GM21360 (cell line): ENCODE measurements at regions not wholly inside any gene's neighbourhood (a gene's known extent, or its start where the extent isn't known, plus 50 kb on each side); places are given as distances from the start of the nearest gene placed in this dataset.
A peak's percentile ranks its signal among the peaks of the same experiment; 100 is the strongest.

Experiments used
- ATAC-seq: cut with Tn5 transposase; IDR thresholded peaks from one replicate; pipeline ENCODE4 v1.9.1; 2021; ENCODE audit warnings: mild to moderate bottlenecking, moderate library complexity; ENCODE audit not compliant: unreplicated experiment

DNA sequence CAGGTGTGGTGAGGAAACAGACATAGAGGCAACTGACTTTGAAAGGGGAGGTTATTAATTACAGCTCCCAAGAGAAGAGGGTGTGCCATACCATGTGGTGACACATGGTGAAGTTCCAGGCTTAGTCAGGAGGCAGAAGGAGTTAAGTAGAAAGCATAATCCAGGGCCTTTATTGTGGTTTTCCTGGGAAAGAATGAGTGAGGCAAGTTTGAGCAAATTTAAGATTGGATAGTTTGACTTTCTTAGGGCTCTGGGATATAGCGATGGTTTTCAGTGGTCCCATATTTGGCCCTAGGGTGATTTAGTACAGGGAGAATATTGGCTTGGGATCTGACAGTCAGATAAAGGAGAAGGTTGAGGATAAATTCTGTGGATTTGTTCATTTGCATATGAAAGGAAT, 495.9 kb upstream of the FSTL5 start:
- no peak for ATAC-seq

DNA sequence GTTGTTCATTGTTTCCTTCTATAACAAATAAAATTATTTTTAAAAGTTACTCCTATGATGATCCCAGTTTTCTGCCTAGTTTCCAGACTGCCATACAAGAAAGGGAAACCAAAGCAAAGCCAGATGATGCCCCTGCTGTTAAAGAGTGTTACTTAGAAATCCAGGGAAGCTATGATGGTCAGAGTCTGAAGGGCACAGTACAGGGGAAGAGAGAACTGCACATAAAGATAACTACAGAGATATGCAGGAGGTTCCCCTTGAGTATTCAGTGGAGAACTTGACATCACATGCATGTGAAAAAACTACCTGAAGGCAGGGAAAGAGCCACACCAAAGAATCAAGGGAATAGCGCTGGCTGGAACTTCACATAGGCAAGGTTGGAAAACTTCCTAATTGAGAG, 494.2 kb upstream of the FSTL5 start:
- no peak for ATAC-seq

DNA sequence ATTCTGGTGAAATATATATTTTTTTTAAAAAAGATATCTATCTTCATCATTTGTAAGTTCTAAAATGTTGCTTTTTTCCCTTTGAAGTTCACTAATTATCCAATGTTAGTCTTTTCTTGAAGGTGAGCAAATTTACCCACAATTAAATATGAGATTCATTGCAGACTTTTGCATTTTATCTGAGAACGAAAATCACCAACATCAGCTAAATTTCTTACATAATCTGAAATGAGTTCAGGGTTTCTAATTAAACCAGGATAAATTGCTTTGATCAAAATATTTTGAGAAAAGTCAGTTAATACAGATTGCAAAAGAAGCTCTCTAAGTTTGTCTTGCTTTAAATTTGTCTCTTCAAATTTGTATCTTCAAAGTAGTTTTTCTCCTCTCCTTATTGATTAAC, 486.4 kb upstream of the FSTL5 start:
- no peak for ATAC-seq

GRCh38 chr4:162645381-162645780, 481.6 kb upstream of the FSTL5 start:
- no peak for ATAC-seq

GRCh38 chr4:162644346-162644745, 480.5 kb upstream of the FSTL5 start:
- ATAC-seq = no peak

DNA sequence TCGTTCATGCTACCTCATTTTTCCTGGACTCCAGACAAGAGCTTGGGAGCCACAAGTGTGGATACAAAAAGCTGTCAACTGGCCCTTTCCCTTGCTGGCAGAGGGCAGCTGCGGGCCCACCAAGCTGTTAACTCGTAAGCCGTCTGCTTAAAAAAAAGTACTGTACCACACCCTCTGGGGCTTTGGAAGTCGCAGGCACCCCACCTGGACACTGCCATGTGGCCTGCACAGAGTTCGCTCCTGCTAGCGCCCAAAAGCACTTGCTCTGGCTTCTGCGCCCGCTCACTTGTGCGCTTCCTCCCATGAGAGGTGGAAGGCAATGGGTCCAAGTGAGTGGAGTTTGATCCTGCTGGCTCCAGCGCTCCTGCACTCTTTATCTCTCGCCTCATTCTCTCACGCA, 476.4 kb upstream of the FSTL5 start:
- ATAC-seq = no peak

DNA sequence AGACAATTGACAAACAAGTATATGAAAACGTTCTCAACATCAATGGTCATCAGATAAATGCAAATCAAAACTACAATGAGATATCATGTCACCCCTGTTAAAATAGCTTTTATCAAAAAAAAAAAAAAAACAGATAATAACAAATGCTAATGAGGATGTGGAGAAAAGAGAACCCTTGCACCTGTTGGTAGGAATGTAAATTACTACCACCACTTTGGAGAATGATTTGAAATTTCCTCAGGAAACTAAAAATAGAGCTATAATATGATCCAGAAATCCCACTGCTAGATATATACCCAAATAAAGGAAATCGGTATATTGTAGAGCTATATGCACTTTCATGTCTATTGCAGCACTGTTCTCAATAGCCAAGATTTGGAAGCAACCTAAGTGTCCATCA, 470.6 kb upstream of the FSTL5 start:
- no peak for ATAC-seq

- ATAC-seq = no peak
These were observed 458.9 kb upstream of the FSTL5 start for GRCh38 chr4:162622664-162623063.

GRCh38 chr4:162610116-162610515, 446.3 kb upstream of the FSTL5 start:
- ATAC-seq = no peak

GRCh38 chr4:162586266-162586665, 422.5 kb upstream of the FSTL5 start:
- ATAC-seq = no peak

DNA sequence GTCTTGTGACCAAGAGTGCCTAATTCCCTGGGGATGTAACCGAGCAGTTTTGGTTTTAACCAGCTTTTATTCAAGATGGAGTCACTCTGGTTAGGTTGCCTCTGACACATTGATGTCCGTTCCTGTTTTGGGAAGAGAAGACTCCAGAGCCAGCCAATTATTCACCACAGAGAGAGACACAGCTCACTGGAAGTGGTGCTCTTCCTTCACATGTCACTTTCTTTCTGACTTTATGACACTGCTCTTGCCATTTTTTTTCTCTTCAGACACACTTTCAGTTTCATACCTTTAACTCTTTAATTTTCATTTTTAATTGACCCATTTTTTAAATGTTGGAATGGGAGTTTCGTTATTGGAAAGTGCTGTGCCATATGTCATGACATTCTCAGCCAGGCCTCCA, 418.4 kb upstream of the FSTL5 start:
- no peak for ATAC-seq

- ATAC-seq = no peak
These were observed 401.9 kb upstream of the FSTL5 start for GRCh38 chr4:162565730-162566129.

DNA sequence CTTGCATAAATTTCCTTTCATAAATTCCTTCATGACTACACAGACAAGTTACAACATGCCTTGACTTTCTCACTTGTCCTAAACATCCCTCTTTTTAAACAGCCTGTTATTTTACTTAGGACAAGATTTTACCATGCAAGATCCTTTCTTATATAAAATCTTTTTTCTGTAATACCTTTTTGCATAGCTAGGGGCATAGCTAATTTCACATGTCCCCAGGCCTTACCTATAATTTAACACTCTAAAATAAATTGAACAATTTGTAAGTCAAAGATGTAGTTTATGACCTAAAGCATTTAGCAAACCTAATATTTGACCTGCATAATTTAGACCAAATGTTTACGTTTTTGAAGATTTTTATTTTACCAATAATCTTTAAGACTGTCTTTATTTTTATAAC, 396.3 kb upstream of the FSTL5 start:
- ATAC-seq = no peak

DNA sequence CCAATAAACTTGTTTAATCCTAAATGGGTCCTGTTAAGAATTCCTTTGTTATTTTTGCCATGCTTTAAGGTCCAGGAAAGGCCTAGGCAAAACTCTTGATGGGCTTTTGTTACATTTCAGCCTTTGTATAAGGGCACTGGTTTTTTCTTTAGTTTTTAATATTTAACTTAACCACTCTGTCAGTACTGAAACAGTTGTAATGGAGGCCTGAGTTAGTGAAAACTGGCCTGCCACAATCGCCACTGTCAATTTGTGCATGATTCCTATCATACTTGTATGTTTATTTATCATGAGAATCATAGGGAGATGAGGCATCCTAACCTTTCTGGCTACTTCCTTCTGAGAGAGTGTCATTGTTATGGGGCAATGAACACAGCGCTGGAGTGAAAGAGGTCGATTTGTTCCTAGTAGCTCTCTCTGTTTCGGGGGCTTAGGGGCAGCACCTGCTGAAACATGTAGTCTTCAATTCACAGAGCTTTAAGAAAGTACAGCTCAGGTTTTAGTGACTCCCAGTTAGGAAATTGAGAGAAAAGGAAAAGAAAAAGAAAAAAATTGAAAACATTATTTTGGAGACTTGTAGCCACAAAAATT, 393.8 kb upstream of the FSTL5 start:
- no peak for ATAC-seq

GRCh38 chr4:162535121-162535520, 371.3 kb upstream of the FSTL5 start:
- no peak for ATAC-seq

DNA sequence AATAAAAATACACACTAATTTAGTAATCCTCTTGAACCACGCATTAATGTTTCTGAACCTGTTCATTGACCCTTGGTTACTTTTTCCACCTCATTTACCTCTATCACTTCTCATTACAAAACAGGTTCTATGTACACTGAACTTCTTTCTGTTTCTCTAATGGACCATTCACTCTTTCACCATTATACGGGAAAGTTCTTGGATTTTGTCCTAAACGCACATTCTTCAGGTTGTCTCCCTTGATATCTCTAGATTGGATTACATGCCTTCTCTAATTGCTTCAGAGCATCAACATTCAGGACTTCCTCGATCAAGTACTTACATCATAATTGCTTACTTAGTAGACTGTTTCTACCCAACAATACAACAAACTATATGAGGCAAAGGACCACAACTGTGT, 359.4 kb upstream of the FSTL5 start:
- ATAC-seq = no peak

- no peak for ATAC-seq
These were observed 358.9 kb upstream of the FSTL5 start for GRCh38 chr4:162522724-162523123.

GRCh38 chr4:162510937-162511336, 347.1 kb upstream of the FSTL5 start:
- ATAC-seq = no peak

GRCh38 chr4:162510115-162510514, 346.3 kb upstream of the FSTL5 start:
- ATAC-seq = no peak

- ATAC-seq = no peak
These were observed 345.5 kb upstream of the FSTL5 start for GRCh38 chr4:162509333-162509732.

GRCh38 chr4:162506253-162506652, 342.5 kb upstream of the FSTL5 start:
- ATAC-seq = no peak

GRCh38 chr4:162503868-162504267, 340.1 kb upstream of the FSTL5 start:
- no peak for ATAC-seq

- ATAC-seq = no peak
These were observed 338.3 kb upstream of the FSTL5 start for GRCh38 chr4:162502109-162502508.

DNA sequence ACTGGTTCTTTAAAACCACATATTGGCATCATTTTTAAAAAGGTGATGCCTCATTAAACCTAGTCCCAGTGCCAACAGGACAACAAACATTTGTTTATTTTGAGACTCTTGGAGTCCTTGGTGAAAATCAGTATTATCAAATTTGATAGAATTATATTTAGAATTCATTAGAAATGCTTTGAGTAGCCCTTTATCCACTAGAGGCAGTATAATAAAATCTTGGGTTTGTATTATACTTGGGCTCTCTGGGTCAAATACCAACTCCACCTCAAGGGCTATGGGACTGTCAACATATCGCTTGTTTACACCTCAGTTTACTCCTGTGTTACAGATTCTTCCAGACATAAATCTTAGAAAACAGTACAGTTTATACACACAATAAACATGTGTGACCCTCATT, 335.7 kb upstream of the FSTL5 start:
- ATAC-seq = peak; percentile 62
